Lung microvascular endothelial cell (primary cell): ENCODE measurements at regions not wholly inside any gene's neighbourhood (a gene's known extent, or its start where the extent isn't known, plus 50 kb on each side); places are given as distances from the start of the nearest gene placed in this dataset.
A peak's percentile ranks its signal among the peaks of the same experiment; 100 is the strongest.

Experiments
- DNase-seq, 2 donors: peaks; one replicate each; pipeline versions ENCODE4 v3.0.0 to v3.0.0-alpha.2; 2010; ENCODE audit warnings: low read depth in 2 of 2

- DNase-seq = no peak
Measured at GRCh38 chr14:65933400-65934069, 521.0 kb downstream of the FUT8 start.

- DNase-seq = no peak
Measured at GRCh38 chr14:65934070-65934435, 521.5 kb downstream of the FUT8 start.

GRCh38 chr14:65936342-65936975, 523.9 kb downstream of the FUT8 start:
- no peak for DNase-seq

DNA sequence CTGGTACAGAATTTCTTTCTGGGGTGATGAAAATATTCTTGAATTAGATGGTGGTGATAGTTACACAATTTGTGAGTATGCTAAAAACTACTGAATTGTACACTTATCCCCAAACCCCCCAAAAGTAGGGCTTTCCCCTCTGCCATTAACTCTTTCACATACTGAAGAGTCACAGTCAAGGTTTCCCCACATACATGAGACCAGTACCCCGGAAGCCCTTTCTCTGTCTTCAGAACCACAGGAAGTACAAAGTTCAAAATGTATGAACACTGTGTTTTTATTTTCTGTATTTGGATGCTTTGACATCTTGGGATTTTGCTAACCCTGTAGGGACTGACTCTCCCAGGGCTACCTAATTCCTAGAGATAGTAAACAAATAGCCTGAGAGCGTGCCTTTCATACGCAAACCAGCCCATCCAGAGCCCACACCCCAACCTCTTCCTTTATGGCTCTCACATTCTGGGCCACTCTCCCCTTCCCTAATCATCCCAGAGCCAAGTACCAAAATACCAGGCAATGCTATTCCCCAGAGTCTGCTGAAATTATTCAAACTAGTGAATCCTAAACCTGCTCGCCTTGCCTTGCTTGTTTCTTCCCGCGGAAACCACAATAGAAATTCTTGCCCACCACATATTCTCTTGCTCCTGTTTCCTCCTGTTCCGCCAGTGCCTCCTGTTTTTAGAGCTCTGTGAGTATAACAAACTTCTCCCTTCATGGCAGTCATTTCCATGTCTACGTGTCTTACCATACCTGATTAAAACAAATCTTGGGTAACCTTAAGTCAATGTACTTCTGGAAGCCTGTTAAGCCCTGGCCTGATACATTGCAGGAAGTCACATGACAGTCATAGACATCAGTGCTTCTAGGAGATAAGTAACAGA, 524.8 kb downstream of the FUT8 start:
- no peak for DNase-seq

GRCh38 chr14:65937960-65938316, 525.4 kb downstream of the FUT8 start:
- DNase-seq = no peak

- DNase-seq = no peak
Measured at GRCh38 chr14:65938738-65939137, 526.2 kb downstream of the FUT8 start.

DNA sequence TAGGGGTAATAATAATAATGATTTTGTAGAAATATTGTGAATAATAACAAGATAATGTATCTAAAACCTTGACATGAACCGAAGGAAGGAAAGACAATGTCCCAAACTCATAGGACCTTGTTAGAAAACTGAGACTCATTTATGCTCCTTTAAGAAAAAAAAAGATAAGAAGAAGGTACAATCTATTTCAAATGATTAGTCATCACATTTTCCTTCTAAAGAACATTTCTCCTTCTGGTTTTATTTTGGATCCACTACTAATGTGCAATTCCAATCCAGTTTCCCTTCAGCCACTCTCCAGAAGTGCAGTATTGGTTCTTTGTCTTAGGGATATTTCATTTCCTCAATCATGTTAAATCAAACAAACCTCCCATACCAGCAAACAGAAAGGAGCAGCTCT, 526.7 kb downstream of the FUT8 start:
- no peak for DNase-seq

DNA sequence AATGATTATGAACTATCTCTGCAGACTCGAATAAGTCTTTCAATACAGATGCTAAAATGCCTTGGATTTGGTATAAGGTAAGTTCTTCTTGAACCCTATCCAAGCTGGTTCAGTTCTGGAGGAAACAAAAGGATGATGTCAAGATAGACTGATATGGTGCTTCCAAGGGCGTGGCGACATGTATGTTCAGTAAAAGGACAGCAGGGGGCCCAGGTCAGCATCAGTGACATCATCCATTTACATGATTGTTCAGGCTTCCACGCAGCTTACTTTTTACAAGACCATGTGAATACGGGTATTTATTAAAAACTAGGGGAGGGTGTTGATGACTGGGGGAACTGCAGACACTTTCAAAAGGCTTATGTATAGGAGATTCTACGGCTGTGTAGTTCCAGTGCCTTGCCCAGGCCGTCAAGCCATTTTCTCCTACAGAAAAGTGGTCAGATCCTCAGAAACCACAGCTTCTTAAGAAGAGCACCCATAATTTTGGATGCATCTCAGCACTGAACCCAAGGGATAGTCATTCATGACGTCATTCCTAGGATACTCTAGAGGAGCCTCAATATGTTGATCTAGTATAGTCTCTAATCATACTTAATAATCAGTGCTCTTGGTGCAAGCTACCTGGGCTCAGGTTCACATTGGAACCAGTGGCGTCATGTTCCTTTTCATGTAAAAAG, 527.7 kb downstream of the FUT8 start:
- DNase-seq = peak; percentile 2 to 7

DNA sequence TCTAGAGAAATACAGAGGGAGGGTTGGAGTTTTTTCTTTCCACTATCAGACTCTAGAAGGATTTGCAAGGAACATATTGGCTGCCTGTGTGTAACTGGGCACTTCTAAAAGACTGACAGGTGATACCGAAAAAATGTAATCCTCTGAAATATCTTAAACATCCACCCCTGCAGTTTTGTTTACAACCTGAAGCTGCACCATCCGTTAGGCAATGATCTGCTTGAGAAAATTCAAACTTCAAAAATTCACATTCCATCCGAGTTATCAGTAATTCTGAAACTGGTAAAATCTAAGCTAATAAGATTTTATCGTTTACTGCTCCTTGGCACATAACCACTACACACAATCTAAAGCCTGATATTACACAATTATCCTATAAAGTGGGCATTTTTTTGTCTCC, 528.6 kb downstream of the FUT8 start:
- no peak for DNase-seq

GRCh38 chr14:65943150-65943549, 530.6 kb downstream of the FUT8 start:
- no peak for DNase-seq

GRCh38 chr14:65943916-65944410, 531.4 kb downstream of the FUT8 start:
- no peak for DNase-seq

DNA sequence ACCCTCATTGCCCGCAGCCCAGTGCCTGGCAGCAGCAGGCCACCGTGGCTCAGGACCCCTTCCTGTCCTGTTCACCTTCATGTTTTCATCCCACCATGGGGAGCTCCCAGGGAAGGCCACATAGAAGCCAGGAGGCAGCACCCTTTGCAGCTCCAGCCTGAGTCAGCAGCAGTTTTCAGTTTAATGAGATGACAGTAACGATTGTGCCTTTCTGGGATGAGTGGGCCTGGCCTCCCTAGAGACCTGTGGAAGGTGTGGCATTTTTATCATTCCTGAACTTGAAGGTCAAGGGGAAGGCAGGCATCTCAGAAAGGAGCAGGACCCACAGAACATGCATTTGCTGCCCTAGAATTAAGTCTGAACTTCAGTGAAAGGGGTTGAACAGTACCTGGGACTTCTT, 532.8 kb downstream of the FUT8 start:
- DNase-seq = no peak

GRCh38 chr14:65946494-65946893, 534.0 kb downstream of the FUT8 start:
- no peak for DNase-seq

DNA sequence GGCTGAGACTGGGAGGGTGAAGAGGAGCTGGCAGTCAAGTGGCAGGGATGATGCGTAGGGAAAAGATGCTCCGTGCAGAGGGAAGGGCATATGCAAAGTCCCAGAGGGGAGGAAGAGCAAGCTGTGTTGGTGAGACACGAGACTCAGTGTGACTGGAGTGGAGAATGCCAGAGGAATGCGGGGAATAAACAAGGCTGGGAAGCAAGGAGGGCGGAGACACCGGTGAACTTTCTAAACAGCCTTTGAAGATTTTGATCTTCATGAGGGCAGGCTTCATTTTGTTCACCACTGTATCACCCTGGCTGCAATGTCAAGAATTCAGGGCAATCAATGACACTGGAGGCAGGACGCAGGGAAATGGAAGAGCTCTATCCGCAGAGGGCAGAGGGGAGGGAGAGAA, 535.8 kb downstream of the FUT8 start:
- DNase-seq = no peak

DNA sequence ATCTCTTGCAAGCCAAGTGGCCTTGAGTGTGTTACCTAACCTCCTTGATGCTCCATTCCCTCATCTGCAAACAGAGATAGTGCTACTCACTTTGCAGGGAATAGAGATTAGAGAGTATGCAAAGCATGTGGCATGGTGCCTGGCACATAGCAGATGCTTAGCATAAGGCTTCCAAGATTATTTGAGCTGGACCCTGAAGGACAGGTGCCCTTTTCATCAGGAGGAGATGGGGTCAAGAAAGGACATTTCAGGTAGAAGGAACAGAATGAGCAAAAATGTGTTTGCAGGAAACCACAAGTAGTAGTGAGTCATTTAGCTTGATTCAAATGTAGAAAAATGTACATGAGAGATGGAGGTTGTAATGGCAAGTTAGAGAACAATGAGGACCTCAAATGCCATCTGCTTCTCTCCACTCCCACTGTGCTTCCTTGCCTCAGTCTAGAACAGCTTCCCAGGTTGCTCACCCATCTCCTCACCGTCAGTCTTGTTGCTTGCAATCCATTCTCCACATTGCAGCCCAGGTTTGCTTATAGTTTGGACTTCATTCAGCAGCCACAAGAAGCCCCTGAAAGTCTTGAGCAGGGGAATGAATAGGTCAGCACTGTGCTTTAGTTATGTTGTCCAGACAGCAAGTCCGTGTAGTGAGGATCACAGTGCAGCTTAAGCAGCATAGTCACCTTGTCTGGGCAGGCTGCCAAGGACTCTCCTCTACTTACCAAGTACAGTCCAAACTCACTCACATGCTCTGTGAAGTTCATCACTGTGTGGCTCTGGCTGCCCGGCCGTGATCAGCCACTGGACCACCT, 536.3 kb upstream of the CCDC196 start:
- DNase-seq = peak; percentile 3 to 24

- DNase-seq = no peak
Measured at GRCh38 chr14:65954942-65955341, 531.2 kb upstream of the CCDC196 start.

DNA sequence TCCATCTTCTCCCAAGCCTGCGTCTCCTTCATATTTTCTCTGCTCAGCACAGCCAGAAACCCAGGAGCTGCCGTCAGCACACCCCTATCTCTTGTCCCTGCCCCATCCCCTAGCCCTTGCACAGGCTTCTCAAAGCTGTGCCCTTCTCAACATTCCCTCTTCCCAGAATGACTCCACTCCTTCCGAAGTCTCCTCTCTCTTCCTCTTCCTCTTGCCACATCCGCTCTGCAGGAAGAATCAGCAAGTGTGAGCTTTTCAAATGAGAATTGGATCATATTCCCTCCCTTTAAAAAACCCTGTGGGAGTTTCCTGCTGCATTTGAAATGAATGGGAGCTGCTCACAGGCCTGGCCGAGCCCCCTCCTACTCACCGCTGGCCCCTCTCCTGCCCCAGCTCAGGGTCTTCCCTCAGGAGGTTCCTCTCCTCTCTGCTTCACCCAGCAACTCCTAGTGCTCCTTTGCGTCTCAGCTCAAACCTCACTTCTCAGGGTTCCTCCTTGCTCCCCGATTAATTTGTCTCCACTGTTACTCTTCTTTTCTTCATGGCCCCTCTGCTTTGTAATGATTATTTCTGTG, 528.5 kb upstream of the CCDC196 start:
- DNase-seq = no peak

DNA sequence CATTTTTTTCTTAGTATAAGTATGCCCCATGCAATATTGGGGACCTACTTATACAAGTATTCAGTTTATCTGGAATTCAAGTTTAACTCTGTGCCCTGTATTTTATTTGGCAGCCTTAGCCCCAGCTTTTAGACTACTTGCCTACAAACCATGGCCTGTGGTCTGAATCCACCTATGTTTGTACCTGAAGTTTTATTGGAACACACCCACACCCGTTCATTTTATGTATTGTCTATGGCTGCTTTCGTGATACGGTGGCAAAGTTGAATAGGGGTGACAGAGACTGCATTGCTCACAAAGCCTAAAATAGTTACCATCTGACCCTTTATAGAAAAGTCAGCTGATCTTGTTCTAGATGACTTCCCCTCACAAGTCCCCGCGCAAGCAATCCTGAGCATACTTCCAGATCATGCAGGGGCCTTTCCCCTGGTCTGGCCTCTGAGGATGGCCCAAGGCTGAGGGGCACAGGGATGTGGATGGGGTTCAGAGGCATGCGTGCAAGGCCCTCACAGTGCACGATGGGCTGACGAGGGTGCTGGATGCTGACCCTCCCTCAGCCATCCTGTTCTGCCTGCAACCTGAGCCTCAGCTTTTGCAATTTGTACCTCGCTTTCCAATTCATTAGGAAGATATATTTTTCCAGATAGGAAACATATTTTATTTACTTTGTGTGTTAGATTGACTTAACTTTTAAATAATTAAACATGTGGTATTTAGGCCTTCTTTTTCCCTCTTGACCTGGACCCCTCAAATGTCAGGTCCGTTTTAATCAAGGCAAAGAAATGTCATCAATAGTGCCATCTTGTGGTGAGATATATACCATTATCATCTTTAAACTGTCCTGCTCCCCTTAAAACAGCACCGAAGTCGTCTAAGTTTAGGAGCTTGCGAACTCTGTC, 527.3 kb upstream of the CCDC196 start:
- peak; percentile 42 to 44 for DNase-seq

GRCh38 chr14:65959563-65960024, 526.6 kb upstream of the CCDC196 start:
- DNase-seq = no peak

DNA sequence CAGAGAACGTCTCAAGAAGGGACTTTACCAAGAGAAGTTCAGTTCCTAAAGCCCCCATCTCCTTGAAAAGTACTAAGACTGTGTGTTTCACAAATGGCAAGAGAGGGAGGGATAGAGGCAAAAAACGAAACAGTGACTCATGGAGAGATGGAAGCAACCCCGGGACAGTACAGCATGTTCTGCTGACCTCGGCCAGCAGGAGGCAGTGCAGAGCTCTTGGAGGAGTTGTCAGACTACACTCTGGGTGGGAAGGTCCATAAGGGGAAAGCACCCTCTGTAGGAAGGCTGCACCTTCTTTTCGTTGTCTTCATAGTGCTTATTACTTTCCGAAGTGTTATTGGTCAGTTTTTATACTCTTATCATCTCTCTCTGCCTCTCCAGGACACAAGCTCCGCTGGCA, 525.2 kb upstream of the CCDC196 start:
- peak; percentile 28 to 57 for DNase-seq
